ENCODE measurements at regions not wholly inside any gene's neighbourhood (a gene's known extent, or its start where the extent isn't known, plus 50 kb on each side); places are given as distances from the start of the nearest gene placed in this dataset.

GRCh38 chr7:25478925-25479324 is 250.6 kb upstream of the NPVF start:
- TF ChIP-seq CTCF (conservative IDR thresholded peaks at IDR 0.05 in 1 of 2, IDR thresholded peaks at IDR 0.05 in 1 of 2; ENCODE audit: low read depth in 1 of 2, low read length in 2 of 2) (no peak), EZH2 (IDR thresholded peaks at IDR 0.05; ENCODE audit: low read length, missing control alignments) (no peak)
